GM21528 (cell line): ENCODE measurements at regions not wholly inside any gene's neighbourhood (a gene's known extent, or its start where the extent isn't known, plus 50 kb on each side); places are given as distances from the start of the nearest gene placed in this dataset.
"Not testable (repeated sequence)": the region's sequence is repeated elsewhere in the genome, so short reads cannot be mapped to it uniquely, and the experiment has no call there.

Experiments
- ATAC-seq: cut with Tn5 transposase; IDR thresholded peaks from one replicate; pipeline ENCODE4 v1.9.1; 2021; ENCODE audit warnings: mild to moderate bottlenecking, moderate library complexity; ENCODE audit not compliant: unreplicated experiment, low FRiP score

- ATAC-seq, result no peak
Measured at GRCh38 chr16:72609066-72609465, 437.1 kb upstream of the PMFBP1 start.

GRCh38 chr16:72604375-72604774, 432.4 kb upstream of the PMFBP1 start:
- no peak for ATAC-seq

GRCh38 chr16:72602499-72602898, 430.5 kb upstream of the PMFBP1 start:
- ATAC-seq, result no peak

DNA sequence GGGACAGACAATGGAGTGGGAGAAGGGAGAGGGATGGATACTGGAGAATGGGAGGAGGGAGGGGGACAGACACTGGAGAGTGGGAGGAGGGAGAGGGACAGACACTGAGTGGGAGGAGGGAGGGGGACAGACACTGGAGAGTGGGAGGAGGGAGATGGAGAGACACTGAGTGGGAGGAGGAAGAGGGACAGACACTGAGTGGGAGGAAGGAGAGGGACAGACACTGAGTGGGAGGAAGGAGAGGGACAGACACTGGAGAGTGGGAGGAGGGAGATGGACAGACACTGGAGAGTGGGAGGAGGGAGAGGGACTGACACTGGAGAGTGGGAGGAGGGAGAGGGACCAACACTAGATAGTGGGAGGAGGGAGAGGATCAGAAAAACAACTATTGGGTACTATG, 426.7 kb upstream of the PMFBP1 start:
- no peak for ATAC-seq

GRCh38 chr16:72597938-72598337, 426.0 kb upstream of the PMFBP1 start:
- no peak for ATAC-seq

GRCh38 chr16:72596373-72596772, 424.4 kb upstream of the PMFBP1 start:
- ATAC-seq, result no peak

DNA sequence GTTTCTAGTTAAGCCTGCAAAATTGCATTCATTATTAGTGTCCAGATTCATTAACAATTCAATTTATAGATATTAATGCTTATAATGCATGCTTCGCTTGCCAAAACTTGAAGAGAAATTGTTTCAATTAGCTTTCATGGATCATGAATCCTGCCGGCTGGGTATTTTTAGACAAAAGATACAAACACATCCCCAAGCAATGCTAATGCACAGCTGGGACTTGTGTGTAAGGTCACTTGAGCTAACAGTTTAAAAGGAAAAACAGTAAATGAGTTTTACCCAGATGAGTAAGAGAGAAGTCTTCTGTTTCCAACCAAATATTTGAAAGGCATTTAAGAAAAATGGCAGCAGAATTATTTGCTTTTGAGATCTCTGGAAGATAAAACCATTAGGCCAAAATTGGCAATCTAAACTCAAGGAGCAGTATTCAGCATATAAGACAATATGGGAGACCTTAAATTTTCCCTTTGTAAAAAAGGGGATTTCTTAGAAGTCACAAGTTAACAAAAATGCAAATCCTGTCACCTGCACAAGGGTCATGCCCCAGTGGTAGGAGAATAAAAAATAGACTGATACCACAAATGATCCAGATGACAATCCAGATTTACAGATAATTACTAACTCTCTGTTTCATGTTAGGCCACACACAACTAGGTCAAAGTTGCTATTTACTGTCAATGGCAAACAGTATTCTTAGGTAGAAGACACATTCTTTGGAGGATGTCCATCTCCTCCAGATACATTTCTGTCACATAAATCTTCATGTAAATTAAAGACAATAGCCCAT, 418.4 kb upstream of the PMFBP1 start:
- ATAC-seq, result peak; percentile 92

GRCh38 chr16:72588551-72588950, 416.6 kb upstream of the PMFBP1 start:
- no peak for ATAC-seq

- not testable (repeated sequence) for ATAC-seq
Measured at GRCh38 chr16:72578061-72578460, 406.1 kb upstream of the PMFBP1 start.

DNA sequence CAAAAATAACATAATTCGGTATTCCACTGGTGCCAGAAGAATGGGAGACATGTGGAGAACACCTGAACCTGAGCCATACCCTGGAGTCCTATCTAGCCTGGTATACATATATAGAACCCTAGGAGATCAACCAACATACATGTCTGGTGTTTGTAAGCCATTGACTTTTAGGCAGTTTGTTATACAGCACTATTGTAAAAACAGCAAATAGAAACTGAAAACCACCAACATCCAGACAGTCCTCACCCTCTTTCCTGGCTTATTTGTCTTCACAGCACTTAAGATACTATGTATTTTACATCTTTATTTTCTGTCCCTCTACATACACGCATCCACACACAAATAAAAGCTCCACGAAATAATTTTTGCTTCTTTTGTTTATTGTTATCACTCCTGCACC, 404.2 kb upstream of the PMFBP1 start:
- ATAC-seq, result no peak

GRCh38 chr16:72569677-72570076, 397.7 kb upstream of the PMFBP1 start:
- no peak for ATAC-seq

DNA sequence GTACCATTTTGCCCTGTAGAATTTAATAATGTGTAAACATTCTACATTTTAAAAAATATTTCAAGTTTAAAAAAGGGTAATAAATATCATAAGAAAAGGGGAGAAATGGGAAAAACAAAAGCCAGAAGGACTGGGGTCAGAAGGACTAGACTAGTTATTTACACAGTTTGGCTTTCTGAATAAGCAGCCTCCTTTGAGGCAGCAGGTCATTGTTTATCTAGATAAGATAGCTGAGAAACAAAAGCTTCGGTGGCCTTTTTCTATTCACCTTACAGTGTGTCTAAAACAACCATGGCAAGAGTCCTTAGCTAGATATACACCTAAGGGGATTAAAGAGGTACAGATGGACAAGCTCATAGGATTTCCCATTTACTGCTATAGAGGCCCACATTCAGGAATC, 396.5 kb upstream of the PMFBP1 start:
- ATAC-seq, result no peak

- no peak for ATAC-seq
Measured at GRCh38 chr16:72566174-72566573, 394.2 kb upstream of the PMFBP1 start.

- ATAC-seq, result no peak
Measured at GRCh38 chr16:72565106-72565505, 393.2 kb upstream of the PMFBP1 start.

GRCh38 chr16:72560617-72561016, 388.7 kb upstream of the PMFBP1 start:
- no peak for ATAC-seq

DNA sequence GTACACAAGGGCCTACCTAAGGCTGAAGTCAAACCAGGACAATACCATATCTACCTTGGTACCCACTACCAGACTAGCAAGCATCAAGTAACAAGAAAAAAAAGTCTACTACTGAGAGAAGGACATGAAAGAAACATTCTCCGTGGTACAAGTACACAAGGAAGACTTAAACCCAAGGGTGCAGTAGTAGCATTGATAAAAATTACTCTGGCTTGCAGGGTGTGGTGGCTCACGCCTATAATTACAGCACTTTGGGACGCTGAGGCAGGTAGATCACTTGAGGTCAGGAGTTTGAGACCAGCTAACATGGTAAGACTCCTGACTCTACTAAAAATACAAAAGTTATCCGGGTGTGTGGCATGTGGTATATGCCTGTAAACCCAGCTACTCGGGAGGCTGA, 386.5 kb upstream of the PMFBP1 start:
- ATAC-seq, result no peak

DNA sequence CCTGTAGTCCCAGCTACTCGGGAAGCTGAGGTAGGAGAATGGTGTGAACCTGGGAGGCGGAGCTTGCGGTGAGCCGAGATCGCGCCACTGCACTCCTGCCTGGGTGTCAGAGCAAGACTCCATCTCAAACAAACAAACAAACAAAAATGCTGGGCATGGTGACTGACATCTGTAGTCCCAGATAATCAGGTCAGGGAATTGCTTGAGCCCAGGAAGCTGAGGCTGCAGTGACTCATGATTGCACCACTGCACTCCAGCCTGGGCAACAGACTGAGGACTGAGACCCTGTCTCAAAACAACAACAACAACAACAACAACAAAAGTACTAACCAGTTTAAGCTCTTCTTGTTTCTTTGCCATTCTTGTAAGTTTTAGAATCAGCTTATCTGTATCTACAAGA, 383.0 kb upstream of the PMFBP1 start:
- no peak for ATAC-seq

DNA sequence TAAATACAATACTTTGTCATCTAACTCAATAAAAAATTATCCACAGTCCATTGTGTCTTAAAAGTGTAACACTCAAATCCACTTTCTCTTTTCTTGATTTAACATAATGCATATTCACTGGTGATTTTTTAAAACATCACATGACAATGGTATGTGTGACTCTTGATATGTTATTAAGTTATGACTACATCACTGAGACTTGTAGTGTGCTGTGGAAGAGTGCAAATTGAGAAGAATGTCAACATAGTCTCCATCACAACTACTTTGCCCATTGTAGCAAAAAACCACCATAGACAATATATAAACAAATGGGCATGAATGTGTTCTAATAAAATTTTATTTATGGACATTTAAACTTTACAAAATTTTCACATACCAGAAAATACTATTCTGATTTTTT, 380.7 kb upstream of the PMFBP1 start:
- ATAC-seq, result no peak

GRCh38 chr16:72551649-72552048, 379.7 kb upstream of the PMFBP1 start:
- ATAC-seq, result no peak

- ATAC-seq, result no peak
Measured at GRCh38 chr16:72549878-72550277, 377.9 kb upstream of the PMFBP1 start.

DNA sequence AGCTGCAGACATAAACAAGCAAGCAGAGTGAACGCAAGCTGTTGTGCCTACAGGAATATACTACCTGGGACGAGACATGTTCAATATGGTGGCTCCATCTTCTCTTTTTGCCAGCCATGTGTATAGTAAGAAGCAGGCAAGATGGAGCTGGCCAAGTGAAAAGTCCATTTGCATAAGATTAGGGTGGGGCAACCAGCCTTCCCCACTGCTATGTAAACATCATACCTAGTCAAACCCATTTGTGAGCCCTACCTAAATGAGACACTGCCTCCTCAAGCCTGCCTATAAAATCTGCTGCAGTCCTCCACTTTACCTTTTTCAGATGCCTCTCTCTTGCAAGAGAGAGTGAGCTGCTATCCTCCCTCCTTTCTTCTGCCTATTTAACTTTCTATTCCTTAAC, 370.1 kb upstream of the PMFBP1 start:
- no peak for ATAC-seq

DNA sequence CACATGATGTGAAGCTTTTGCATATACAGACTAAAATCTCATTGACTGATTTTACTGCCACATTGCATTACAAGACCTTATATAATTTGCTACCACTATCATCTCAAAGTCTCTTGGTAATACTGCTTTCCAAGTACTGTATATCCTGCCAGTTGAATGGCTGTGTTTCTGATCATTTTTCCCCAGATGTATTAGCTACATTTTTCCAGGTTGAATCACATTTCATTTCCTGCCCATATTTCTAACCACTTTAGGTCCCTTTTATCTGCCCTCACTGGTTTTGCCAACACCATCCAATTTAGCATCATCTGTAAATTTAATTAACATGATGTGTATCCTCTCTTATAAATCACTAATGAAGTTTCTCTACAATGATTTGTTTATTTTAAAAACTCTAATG, 365.7 kb upstream of the PMFBP1 start:
- no peak for ATAC-seq
